GM12878 (cell line): ENCODE measurements at regions not wholly inside any gene's neighbourhood (a gene's known extent, or its start where the extent isn't known, plus 50 kb on each side); places are given as distances from the start of the nearest gene placed in this dataset.
"Not testable (repeated sequence)": the region's sequence is repeated elsewhere in the genome, so short reads cannot be mapped to it uniquely, and the experiment has no call there.

Source experiments
- ATAC-seq: fragments of 200-7000 bp; cut with Tn5 transposase; 3 replicates; pipeline ENCODE4 v1.9.1; 2020; ENCODE audit warnings: mild to moderate bottlenecking, moderate library complexity
- BruUV-seq: library from RNA; stranded (reverse); fragments of 400-500 nt; replicated peaks from 2 replicates; lab custom pipeline; 2021; lab: Mats Ljungman, UMichigan
- CTCF ChIA-PET: fragments of 300-600 bp; sonication (Branson Sonifier 250); formaldehyde crosslinking; extraction: SDS; loops from one replicate; lab custom pipeline; 2021; ENCODE audit warnings: inconsistent platforms; lab: Yijun Ruan, JAX
- POLR2A ChIA-PET: fragments of 350-600 bp; formaldehyde crosslinking; extraction: SDS; loops from one replicate; lab custom pipeline; 2021; ENCODE audit warnings: inconsistent platforms; lab: Charles Lee
- RAD21 ChIA-PET: fragments of 300-600 bp; sonication (Branson Sonifier 250); formaldehyde crosslinking; loops from one replicate; lab custom pipeline; 2023; ENCODE audit warnings: antibody characterized with exemption; ENCODE audit not compliant: unreplicated experiment; lab: Charles Lee
- SMC1A ChIA-PET: fragments of 300-600 bp; sonication (Branson Sonifier 250); formaldehyde crosslinking; loops from one replicate; lab custom pipeline; 2023; ENCODE audit not compliant: unreplicated experiment, uncharacterized antibody; lab: Charles Lee
- DNase-seq: peaks from one replicate; pipeline ENCODE4 v3.0.0-alpha.2; 2011; ENCODE audit warnings: low read depth, low spot score
- FAIRE-seq: peaks from 3 replicates; lab custom pipeline; 2011; peaks lifted over from hg19 to GRCh38; lab: Jason Lieb, UNC
- H2AFZ ChIP-seq: 2 replicates; pipeline ENCODE4 v1.6.0; 2011; ENCODE audit warnings: low read depth, low read length, control low read depth; ENCODE audit not compliant: control insufficient read depth
- H3K27ac ChIP-seq: 2 replicates; pipeline ENCODE4 v1.5.1; 2011; ENCODE audit warnings: control low read depth; ENCODE audit not compliant: control insufficient read depth, insufficient read depth
- H3K27me3 ChIP-seq, 2 experiments: replicated peaks in 1 of 2; 2 replicates each; pipeline versions ENCODE4 v1.6.0 to v1.6.1; 2011; ENCODE audit warnings: low read length in 1 of 2; ENCODE audit not compliant: control insufficient read depth in 2 of 2, insufficient read depth in 2 of 2
- H3K36me3 ChIP-seq, 2 experiments: 2 replicates each; pipeline ENCODE4 v1.5.1; 2011; ENCODE audit warnings: low read length in 1 of 2; ENCODE audit not compliant: control insufficient read depth in 2 of 2, insufficient read depth in 2 of 2
- H3K4me1 ChIP-seq: 2 replicates; pipeline ENCODE4 v1.6.1; 2011; ENCODE audit warnings: mild to moderate bottlenecking, low read length, moderate library complexity, mixed read lengths; ENCODE audit not compliant: control insufficient read depth, insufficient read depth
- H3K4me2 ChIP-seq: 2 replicates; pipeline ENCODE4 v1.6.0; 2011; ENCODE audit warnings: control low read depth; ENCODE audit not compliant: control insufficient read depth, insufficient read depth
- H3K4me3 ChIP-seq: fragments of 200-600 bp; sonication (generic); 2 replicates; pipeline ENCODE4 v1.5.1; 2016
- H3K79me2 ChIP-seq: 2 replicates; pipeline ENCODE4 v1.6.0; 2011; ENCODE audit warnings: low read length; ENCODE audit not compliant: control insufficient read depth, insufficient read depth
- H3K9ac ChIP-seq: 2 replicates; pipeline ENCODE4 v1.8.0; 2011; ENCODE audit warnings: low read length, control low read depth, mixed read lengths; ENCODE audit not compliant: control insufficient read depth, insufficient read depth
- H3K9me3 ChIP-seq: replicated peaks from 3 replicates; pipeline ENCODE4 v1.5.1; 2011; ENCODE audit warnings: mild to moderate bottlenecking, low read length; ENCODE audit not compliant: control insufficient read depth, insufficient read depth
- H4K20me1 ChIP-seq: 2 replicates; pipeline ENCODE4 v1.6.0; 2011; ENCODE audit not compliant: control insufficient read depth, insufficient read depth
- ATF7 ChIP-seq: fragments of 450-650 bp; IDR thresholded peaks from 2 replicates; pipeline ENCODE4 v1.6.1; 2016; ENCODE audit warnings: low read depth, mild to moderate bottlenecking
- DPF2 ChIP-seq: fragments of 450-650 bp; IDR thresholded peaks from 2 replicates; pipeline ENCODE4 v1.6.1; 2017; ENCODE audit warnings: mild to moderate bottlenecking
- RCOR1 ChIP-seq: conservative IDR thresholded peaks from 2 replicates; pipeline ENCODE4 v1.6.1; 2012; ENCODE audit warnings: low read depth, low read length, improper control_type of control experiment
- SP1 ChIP-seq: IDR thresholded peaks from one replicate; pipeline ENCODE4 v1.6.1; 2011; ENCODE audit warnings: low read depth, low read length
- WGBS: methylation state at CpG from one replicate; pipeline ENCODE4 v1.1.6; 2016; ENCODE audit warnings: low lambda C conversion rate; ENCODE audit not compliant: insufficient replicate concordance, insufficient coverage; ENCODE audit errors: missing lambda C conversion rate; 5-methylcytosine and 5-hydroxymethylcytosine counted together
- in situ Hi-C: fragments of 300-500 bp; cut with MboI; formaldehyde crosslinking; loops from 9 replicates; pipeline ENCODE4 v1.14.3; 2018; ENCODE audit warnings: mixed read lengths
- intact Hi-C: fragments of 100-400 bp; cut with micrococcal nuclease; formaldehyde crosslinking; loops from one replicate; pipeline ENCODE4 v1.14.2; 2022; ENCODE audit not compliant: unreplicated experiment
- TF ChIP-seq, protein P1 (sequence below): fragments of 450-650 bp; conservative IDR thresholded peaks from 2 replicates; pipeline ENCODE4 v1.6.1; 2017; ENCODE audit warnings: mild to moderate bottlenecking, moderate library complexity
- TF ChIP-seq, protein P2 (sequence below): fragments of 450-650 bp; IDR thresholded peaks from 2 replicates; pipeline ENCODE4 v1.6.1; 2016; ENCODE audit warnings: mild to moderate bottlenecking, moderate library complexity, borderline replicate concordance
- TF ChIP-seq, protein P3 (sequence below): fragments of 450-650 bp; IDR thresholded peaks from 2 replicates; pipeline ENCODE4 v1.6.1; 2018; ENCODE audit warnings: borderline replicate concordance, mild to moderate bottlenecking; ENCODE audit not compliant: partially characterized antibody

DNA sequence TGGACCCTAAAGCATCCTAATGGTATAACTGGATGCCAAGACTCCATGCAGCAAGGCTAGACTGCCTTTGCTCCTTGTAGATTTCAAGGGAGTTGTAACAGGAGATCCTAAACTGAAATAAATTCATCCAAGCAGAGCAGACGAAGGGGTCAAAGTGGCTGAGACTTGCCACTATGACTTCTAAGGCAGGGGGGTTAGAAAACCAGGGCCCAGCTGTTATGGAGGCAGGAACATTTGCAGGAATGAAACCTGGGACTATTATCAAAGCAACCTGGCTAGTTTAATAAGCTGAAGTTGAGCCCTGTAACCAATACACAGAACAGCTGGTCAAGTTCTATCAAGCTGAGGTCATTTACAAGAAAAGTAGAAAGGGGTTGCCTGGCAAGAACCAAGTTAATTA lies 122.2 kb upstream of the TRPC6 start (continued):
- TF ChIP-seq DPF2 (no peak), ATF7 (no peak), SP1 (no peak), RCOR1 (no peak)
- TF ChIP-seq, protein P1, sequence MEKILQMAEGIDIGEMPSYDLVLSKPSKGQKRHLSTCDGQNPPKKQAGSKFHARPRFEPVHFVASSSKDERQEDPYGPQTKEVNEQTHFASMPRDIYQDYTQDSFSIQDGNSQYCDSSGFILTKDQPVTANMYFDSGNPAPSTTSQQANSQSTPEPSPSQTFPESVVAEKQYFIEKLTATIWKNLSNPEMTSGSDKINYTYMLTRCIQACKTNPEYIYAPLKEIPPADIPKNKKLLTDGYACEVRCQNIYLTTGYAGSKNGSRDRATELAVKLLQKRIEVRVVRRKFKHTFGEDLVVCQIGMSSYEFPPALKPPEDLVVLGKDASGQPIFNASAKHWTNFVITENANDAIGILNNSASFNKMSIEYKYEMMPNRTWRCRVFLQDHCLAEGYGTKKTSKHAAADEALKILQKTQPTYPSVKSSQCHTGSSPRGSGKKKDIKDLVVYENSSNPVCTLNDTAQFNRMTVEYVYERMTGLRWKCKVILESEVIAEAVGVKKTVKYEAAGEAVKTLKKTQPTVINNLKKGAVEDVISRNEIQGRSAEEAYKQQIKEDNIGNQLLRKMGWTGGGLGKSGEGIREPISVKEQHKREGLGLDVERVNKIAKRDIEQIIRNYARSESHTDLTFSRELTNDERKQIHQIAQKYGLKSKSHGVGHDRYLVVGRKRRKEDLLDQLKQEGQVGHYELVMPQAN, result no peak

DNA sequence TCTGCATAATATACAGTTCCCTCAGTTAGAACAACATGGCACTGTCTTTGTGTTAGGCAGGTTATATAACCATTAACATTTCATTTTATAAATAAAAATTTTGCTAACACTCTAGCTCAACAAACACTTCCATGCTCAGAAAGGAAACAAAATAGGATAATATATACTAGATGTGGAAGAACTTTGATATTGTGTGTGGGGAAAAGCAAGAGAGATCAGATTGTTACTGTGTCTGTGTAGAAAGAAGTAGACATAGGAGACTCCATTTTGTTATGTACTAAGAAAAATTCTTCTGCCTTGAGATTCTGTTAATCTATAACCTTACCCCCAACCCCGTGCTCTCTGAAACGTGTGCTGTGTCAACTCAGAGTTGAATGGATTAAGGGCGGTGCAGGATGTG lies 111.1 kb upstream of the TRPC6 start:
- H4K20me1 ChIP-seq, H3K4me3 ChIP-seq, H3K4me1 ChIP-seq, H3K27me3 ChIP-seq, intact Hi-C loops, RAD21 ChIA-PET, SMC1A ChIA-PET, H3K9me3 ChIP-seq, FAIRE-seq, H3K4me2 ChIP-seq, H2AFZ ChIP-seq, ATAC-seq, H3K36me3 ChIP-seq, CTCF ChIA-PET, H3K79me2 ChIP-seq, H3K9ac ChIP-seq, POLR2A ChIA-PET, H3K27ac ChIP-seq, BruUV-seq, DNase-seq, in situ Hi-C loops: not testable (repeated sequence)
- WGBS, result no CpG with 5 or more reads among the region's 3 CpGs

DNA sequence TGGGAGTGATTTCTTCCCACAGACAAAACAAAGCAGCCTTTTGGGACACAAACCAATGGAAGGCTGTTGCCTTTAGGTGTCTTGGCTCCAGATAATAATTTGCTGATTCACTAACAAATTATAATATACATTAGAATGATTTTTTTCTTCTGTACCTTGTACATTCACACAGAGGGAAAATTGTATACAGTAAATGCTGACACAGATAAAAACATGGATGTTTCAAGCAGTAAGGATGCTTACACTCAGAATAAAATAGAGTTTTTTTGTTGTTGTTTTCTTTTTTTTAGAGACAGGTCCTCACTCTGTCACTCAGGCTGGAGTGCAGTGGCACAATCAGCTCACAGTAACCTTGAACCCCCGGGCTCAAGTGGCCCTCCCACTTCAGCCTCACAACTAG lies 109.2 kb upstream of the TRPC6 start:
- Histone ChIP-seq H4K20me1 (no peaks in the 10 kb centered on the region), H3K4me1 (no peaks in the 10 kb centered on the region), H3K27me3 (no peaks in the 10 kb centered on the region), H3K4me2 (no peak overlapping the region), H3K9ac (no peak overlapping the region), H3K36me3 (no peaks in the 10 kb centered on the region), H3K27ac (no peak overlapping the region), H2AFZ (no peak overlapping the region), H3K4me3 (no peak overlapping the region), H3K9me3 (no peaks in the 10 kb centered on the region), H3K79me2 (no peaks in the 10 kb centered on the region)
- DNase-seq (no peak), FAIRE-seq (no peak), ATAC-seq (no peak)
- intact Hi-C loops (no loop called here), in situ Hi-C loops (no loop called here)
- TF ChIP-seq, protein P2, sequence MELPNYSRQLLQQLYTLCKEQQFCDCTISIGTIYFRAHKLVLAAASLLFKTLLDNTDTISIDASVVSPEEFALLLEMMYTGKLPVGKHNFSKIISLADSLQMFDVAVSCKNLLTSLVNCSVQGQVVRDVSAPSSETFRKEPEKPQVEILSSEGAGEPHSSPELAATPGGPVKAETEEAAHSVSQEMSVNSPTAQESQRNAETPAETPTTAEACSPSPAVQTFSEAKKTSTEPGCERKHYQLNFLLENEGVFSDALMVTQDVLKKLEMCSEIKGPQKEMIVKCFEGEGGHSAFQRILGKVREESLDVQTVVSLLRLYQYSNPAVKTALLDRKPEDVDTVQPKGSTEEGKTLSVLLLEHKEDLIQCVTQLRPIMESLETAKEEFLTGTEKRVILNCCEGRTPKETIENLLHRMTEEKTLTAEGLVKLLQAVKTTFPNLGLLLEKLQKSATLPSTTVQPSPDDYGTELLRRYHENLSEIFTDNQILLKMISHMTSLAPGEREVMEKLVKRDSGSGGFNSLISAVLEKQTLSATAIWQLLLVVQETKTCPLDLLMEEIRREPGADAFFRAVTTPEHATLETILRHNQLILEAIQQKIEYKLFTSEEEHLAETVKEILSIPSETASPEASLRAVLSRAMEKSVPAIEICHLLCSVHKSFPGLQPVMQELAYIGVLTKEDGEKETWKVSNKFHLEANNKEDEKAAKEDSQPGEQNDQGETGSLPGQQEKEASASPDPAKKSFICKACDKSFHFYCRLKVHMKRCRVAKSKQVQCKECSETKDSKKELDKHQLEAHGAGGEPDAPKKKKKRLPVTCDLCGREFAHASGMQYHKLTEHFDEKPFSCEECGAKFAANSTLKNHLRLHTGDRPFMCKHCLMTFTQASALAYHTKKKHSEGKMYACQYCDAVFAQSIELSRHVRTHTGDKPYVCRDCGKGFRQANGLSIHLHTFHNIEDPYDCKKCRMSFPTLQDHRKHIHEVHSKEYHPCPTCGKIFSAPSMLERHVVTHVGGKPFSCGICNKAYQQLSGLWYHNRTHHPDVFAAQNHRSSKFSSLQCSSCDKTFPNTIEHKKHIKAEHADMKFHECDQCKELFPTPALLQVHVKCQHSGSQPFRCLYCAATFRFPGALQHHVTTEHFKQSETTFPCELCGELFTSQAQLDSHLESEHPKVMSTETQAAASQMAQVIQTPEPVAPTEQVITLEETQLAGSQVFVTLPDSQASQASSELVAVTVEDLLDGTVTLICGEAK, result no peak
- TF ChIP-seq, protein P3, sequence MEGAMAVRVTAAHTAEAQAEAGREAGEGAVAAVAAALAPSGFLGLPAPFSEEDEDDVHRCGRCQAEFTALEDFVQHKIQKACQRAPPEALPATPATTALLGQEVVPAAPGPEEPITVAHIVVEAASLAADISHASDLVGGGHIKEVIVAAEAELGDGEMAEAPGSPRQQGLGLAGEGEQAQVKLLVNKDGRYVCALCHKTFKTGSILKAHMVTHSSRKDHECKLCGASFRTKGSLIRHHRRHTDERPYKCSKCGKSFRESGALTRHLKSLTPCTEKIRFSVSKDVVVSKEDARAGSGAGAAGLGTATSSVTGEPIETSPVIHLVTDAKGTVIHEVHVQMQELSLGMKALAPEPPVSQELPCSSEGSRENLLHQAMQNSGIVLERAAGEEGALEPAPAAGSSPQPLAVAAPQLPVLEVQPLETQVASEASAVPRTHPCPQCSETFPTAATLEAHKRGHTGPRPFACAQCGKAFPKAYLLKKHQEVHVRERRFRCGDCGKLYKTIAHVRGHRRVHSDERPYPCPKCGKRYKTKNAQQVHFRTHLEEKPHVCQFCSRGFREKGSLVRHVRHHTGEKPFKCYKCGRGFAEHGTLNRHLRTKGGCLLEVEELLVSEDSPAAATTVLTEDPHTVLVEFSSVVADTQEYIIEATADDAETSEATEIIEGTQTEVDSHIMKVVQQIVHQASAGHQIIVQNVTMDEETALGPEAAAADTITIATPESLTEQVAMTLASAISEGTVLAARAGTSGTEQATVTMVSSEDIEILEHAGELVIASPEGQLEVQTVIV, result no peak
- ChIA-PET POLR2A (no interaction called here), SMC1A (no interaction called here), RAD21 (no interaction called here), CTCF (no interaction called here)
- WGBS, result 0% methylated on average over 1 of the region's 1 CpG
- no TSS peak for BruUV-seq
